K562 (cell line): ENCODE measurements at regions not wholly inside any gene's neighbourhood (a gene's known extent, or its start where the extent isn't known, plus 50 kb on each side); places are given as distances from the start of the nearest gene placed in this dataset.
"Not testable (repeated sequence)": the region's sequence is repeated elsewhere in the genome, so short reads cannot be mapped to it uniquely, and the experiment has no call there.

Experiments used
- CREM ChIP-seq: IDR thresholded peaks from 2 replicates; pipeline ENCODE4 v1.6.1; 2014; ENCODE audit warnings: antibody characterized with exemption, low read depth
- JUN ChIP-seq, 2 experiments: sonication (generic) in 1 of 2; formaldehyde crosslinking in 1 of 2; IDR thresholded peaks; 2 replicates each; pipeline versions ENCODE4 v1.6.1 to v1.8.0; 2012 to 2022; ENCODE audit warnings: borderline replicate concordance in 2 of 2, mild to moderate bottlenecking in 2 of 2, improper control_type of control experiment in 1 of 2, low read depth in 1 of 2, low read length in 1 of 2, missing genetic modification reagents in 1 of 2
- POLR2A ChIP-seq: fragments of 450-650 bp; conservative IDR thresholded peaks from 2 replicates; pipeline ENCODE4 v1.6.1; 2016
- STAT5B ChIP-seq: fragments of 250-450 bp; sonication (Bioruptor Pico); IDR thresholded peaks from 2 replicates; pipeline ENCODE4 v1.8.0; 2021; ENCODE audit warnings: mild to moderate bottlenecking, inconsistent platforms
- TCF3 ChIP-seq: sonication (generic); formaldehyde crosslinking; IDR thresholded peaks from 2 replicates; pipeline ENCODE4 v1.4.0; 2020; ENCODE audit warnings: mild to moderate bottlenecking, missing genetic modification reagents
- ZNF146 ChIP-seq: IDR thresholded peaks from one replicate; pipeline ENCODE4 v1.6.1; 2018; ENCODE audit warnings: missing compliant biosample characterization; ENCODE audit not compliant: unreplicated experiment
- ZNF174 ChIP-seq: fragments of 250-450 bp; sonication (Bioruptor Pico); IDR thresholded peaks from 2 replicates; pipeline ENCODE4 v1.4.0; 2020; ENCODE audit warnings: mild to moderate bottlenecking
- TF ChIP-seq, protein P1 (sequence below), 3 experiments: IDR thresholded peaks in 2 of 3; conservative IDR thresholded peaks in 1 of 3; 2 replicates each; pipeline ENCODE4 v1.5.1; 2011 to 2012; ENCODE audit warnings: low read length in 3 of 3, mild to moderate bottlenecking in 3 of 3, control low read depth in 2 of 3, improper control_type of control experiment in 1 of 3, inconsistent platforms in 1 of 3, low read depth in 1 of 3, mixed read lengths in 1 of 3, moderate library complexity in 1 of 3; ENCODE audit not compliant: insufficient read depth in 2 of 3
- TF ChIP-seq, protein P2 (sequence below): sonication (generic); formaldehyde crosslinking; IDR thresholded peaks from 2 replicates; pipeline ENCODE4 v1.8.1; 2022; ENCODE audit warnings: missing genetic modification reagents

DNA sequence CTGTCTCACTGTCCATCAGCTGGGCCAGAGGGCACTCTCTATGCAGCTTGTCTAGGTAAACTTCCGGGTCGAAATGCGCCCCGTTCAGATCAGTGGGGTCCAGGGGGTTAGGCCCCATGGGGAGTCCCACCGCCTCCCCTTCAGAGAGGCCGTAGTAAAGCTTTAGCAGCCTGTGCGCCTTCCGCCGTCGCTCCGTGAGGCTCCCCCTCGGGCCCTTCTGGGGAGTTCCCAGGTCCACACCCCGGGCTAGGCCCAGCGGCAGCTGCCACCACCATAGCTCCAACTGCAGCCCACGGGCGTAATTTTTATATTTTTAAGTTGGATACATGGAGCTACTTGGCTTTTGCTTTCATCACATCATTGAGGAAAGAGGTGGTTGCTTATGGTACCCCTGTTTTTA, 73.7 kb upstream of the FRG2C start:
- not testable (repeated sequence) for TF ChIP-seq JUN (IDR thresholded peaks at IDR 0.05; ENCODE audit: borderline replicate concordance, low read depth, low read length); JUN (CRISPR knock-in tag; IDR thresholded peaks at IDR 0.05; ENCODE audit: borderline replicate concordance); POLR2A; ZNF146 (CRISPR knock-in tag); ZNF174; CREM; TCF3 (CRISPR knock-in tag); STAT5B (CRISPR knock-in tag)
- TF ChIP-seq, protein P1, sequence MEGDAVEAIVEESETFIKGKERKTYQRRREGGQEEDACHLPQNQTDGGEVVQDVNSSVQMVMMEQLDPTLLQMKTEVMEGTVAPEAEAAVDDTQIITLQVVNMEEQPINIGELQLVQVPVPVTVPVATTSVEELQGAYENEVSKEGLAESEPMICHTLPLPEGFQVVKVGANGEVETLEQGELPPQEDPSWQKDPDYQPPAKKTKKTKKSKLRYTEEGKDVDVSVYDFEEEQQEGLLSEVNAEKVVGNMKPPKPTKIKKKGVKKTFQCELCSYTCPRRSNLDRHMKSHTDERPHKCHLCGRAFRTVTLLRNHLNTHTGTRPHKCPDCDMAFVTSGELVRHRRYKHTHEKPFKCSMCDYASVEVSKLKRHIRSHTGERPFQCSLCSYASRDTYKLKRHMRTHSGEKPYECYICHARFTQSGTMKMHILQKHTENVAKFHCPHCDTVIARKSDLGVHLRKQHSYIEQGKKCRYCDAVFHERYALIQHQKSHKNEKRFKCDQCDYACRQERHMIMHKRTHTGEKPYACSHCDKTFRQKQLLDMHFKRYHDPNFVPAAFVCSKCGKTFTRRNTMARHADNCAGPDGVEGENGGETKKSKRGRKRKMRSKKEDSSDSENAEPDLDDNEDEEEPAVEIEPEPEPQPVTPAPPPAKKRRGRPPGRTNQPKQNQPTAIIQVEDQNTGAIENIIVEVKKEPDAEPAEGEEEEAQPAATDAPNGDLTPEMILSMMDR (IDR thresholded peaks at IDR 0.05 in 2 of 3, conservative IDR thresholded peaks at IDR 0.05 in 1 of 3; ENCODE audit: insufficient read depth in 2 of 3, low read depth in 1 of 3, low read length in 3 of 3): not testable (repeated sequence)
- TF ChIP-seq, protein P2, sequence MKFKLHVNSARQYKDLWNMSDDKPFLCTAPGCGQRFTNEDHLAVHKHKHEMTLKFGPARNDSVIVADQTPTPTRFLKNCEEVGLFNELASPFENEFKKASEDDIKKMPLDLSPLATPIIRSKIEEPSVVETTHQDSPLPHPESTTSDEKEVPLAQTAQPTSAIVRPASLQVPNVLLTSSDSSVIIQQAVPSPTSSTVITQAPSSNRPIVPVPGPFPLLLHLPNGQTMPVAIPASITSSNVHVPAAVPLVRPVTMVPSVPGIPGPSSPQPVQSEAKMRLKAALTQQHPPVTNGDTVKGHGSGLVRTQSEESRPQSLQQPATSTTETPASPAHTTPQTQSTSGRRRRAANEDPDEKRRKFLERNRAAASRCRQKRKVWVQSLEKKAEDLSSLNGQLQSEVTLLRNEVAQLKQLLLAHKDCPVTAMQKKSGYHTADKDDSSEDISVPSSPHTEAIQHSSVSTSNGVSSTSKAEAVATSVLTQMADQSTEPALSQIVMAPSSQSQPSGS (CRISPR knock-in tag): not testable (repeated sequence)
